Mesenchymal stem cell (in vitro differentiated cells and primary cell): ENCODE measurements at regions not wholly inside any gene's neighbourhood (a gene's known extent, or its start where the extent isn't known, plus 50 kb on each side); places are given as distances from the start of the nearest gene placed in this dataset.

Source experiments
- DNase-seq: peaks from one replicate; pipeline ENCODE4 v3.0.0-alpha.2; 2013
- H2AFZ ChIP-seq: one replicate; pipeline ENCODE4 v1.6.1; 2013; ENCODE audit warnings: low read depth, mild to moderate bottlenecking, control low read depth, inconsistent platforms, low read length, moderate library complexity
- H2AK5ac ChIP-seq: 2 replicates; pipeline ENCODE4 v1.6.1; 2013; ENCODE audit warnings: low read length, moderate library complexity, mild to moderate bottlenecking, inconsistent platforms; ENCODE audit not compliant: severe bottlenecking
- H2BK120ac ChIP-seq: one replicate; pipeline ENCODE4 v1.6.1; 2013; ENCODE audit warnings: low read depth, mild to moderate bottlenecking, inconsistent platforms, low read length, moderate library complexity
- H2BK12ac ChIP-seq, 2 experiments: one replicate each; pipeline ENCODE4 v1.6.1; 2013; ENCODE audit warnings: inconsistent platforms in 2 of 2, low read length in 2 of 2, mild to moderate bottlenecking in 2 of 2, moderate library complexity in 2 of 2, control low read depth in 1 of 2
- H2BK15ac ChIP-seq: one replicate; pipeline ENCODE4 v1.6.1; 2013; ENCODE audit warnings: mild to moderate bottlenecking, low read depth, inconsistent platforms; ENCODE audit not compliant: poor library complexity, severe bottlenecking
- H2BK5ac ChIP-seq: 2 replicates; pipeline ENCODE4 v1.6.1; 2013; ENCODE audit warnings: low read depth, mild to moderate bottlenecking, low read length, control low read depth, inconsistent platforms; ENCODE audit not compliant: poor library complexity, severe bottlenecking
- H3K14ac ChIP-seq, 2 experiments: one replicate each; pipeline ENCODE4 v1.6.1; 2013; ENCODE audit warnings: inconsistent platforms in 2 of 2, low read length in 2 of 2, control low read depth in 1 of 2, mild to moderate bottlenecking in 1 of 2, moderate library complexity in 1 of 2
- H3K18ac ChIP-seq, 2 experiments: one replicate each; pipeline ENCODE4 v1.6.1; 2013; ENCODE audit warnings: inconsistent platforms in 2 of 2, low read length in 2 of 2, control low read depth in 1 of 2, low read depth in 1 of 2, mild to moderate bottlenecking in 1 of 2
- H3K23ac ChIP-seq, 2 experiments: one replicate each; pipeline ENCODE4 v1.6.1; 2013; ENCODE audit warnings: inconsistent platforms in 2 of 2, low read length in 2 of 2, mild to moderate bottlenecking in 2 of 2, moderate library complexity in 2 of 2, control low read depth in 1 of 2
- H3K27ac ChIP-seq: 2 replicates; pipeline ENCODE4 v1.5.1; 2013; ENCODE audit warnings: mild to moderate bottlenecking, moderate library complexity, low read length, control low read depth, inconsistent platforms; ENCODE audit not compliant: poor library complexity, severe bottlenecking
- H3K27me3 ChIP-seq, 2 experiments: 2 replicates each; pipeline versions ENCODE4 v1.6.1 to v1.7.0; 2013; ENCODE audit warnings: low read length in 2 of 2, mild to moderate bottlenecking in 2 of 2, moderate library complexity in 2 of 2, control low read depth in 1 of 2, inconsistent platforms in 1 of 2; ENCODE audit not compliant: control insufficient read depth in 1 of 2, insufficient read depth in 1 of 2
- H3K36me3 ChIP-seq, 2 experiments: 2 replicates each; pipeline versions ENCODE4 v1.6.1 to v1.7.0; 2013; ENCODE audit warnings: low read length in 2 of 2, control low read depth in 1 of 2, inconsistent platforms in 1 of 2, low read depth in 1 of 2, mild to moderate bottlenecking in 1 of 2; ENCODE audit not compliant: insufficient read depth in 2 of 2, control insufficient read depth in 1 of 2
- H3K4ac ChIP-seq, 2 experiments: one replicate each; pipeline ENCODE4 v1.6.1; 2013; ENCODE audit warnings: inconsistent platforms in 2 of 2, low read length in 2 of 2, mild to moderate bottlenecking in 2 of 2, moderate library complexity in 2 of 2, control low read depth in 1 of 2, low read depth in 1 of 2
- H3K4me1 ChIP-seq: 2 replicates; pipeline ENCODE4 v1.6.1; 2013; ENCODE audit warnings: low read depth, low read length, control low read depth; ENCODE audit not compliant: control insufficient read depth, insufficient read depth
- H3K4me2 ChIP-seq: 2 replicates; pipeline ENCODE4 v1.6.1; 2013; ENCODE audit warnings: low read length, mild to moderate bottlenecking, inconsistent platforms; ENCODE audit not compliant: poor library complexity, severe bottlenecking
- H3K4me3 ChIP-seq, 2 experiments: 2 replicates each; pipeline versions ENCODE4 v1.5.1 to v1.7.0; 2013; ENCODE audit warnings: low read length in 2 of 2, mild to moderate bottlenecking in 2 of 2, control low read depth in 1 of 2, low read depth in 1 of 2; ENCODE audit not compliant: insufficient read depth in 1 of 2
- H3K79me1 ChIP-seq: replicated peaks from 2 replicates; pipeline ENCODE4 v1.6.1; 2013; ENCODE audit warnings: mild to moderate bottlenecking, control low read depth, low read length, inconsistent platforms; ENCODE audit not compliant: poor library complexity, severe bottlenecking
- H3K9ac ChIP-seq: 2 replicates; pipeline ENCODE4 v1.7.0; 2013; ENCODE audit warnings: mild to moderate bottlenecking, low read length, moderate library complexity
- H3K9me3 ChIP-seq: 2 replicates; pipeline ENCODE4 v1.7.0; 2013; ENCODE audit warnings: mild to moderate bottlenecking, low read length; ENCODE audit not compliant: control insufficient read depth
- H4K8ac ChIP-seq: one replicate; pipeline ENCODE4 v1.6.1; 2013; ENCODE audit warnings: inconsistent platforms, mild to moderate bottlenecking, low read length, moderate library complexity
- H4K91ac ChIP-seq: one replicate; pipeline ENCODE4 v1.6.1; 2013; ENCODE audit warnings: mild to moderate bottlenecking, low read length, inconsistent platforms
- WGBS: methylation state at CpG from one replicate; pipeline ENCODE4 v1.1.7; 2013; ENCODE audit warnings: mixed read lengths; 5-methylcytosine and 5-hydroxymethylcytosine counted together

- H3K4ac ChIP-seq: no peak overlapping the region
- H2BK120ac ChIP-seq: no peak overlapping the region
- H3K18ac ChIP-seq: no peak overlapping the region
- H4K91ac ChIP-seq: no peak overlapping the region
- H2BK5ac ChIP-seq: no peak overlapping the region
- peak overlapping the region in 1 of 2 experiments; percentile 12 for H3K4me3 ChIP-seq
- H2BK12ac ChIP-seq: no peak overlapping the region
- no peaks in the 10 kb centered on the region for H3K9me3 ChIP-seq
- H3K4me2 ChIP-seq: no peak overlapping the region
- no peaks in the 10 kb centered on the region for H3K36me3 ChIP-seq
- H3K27ac ChIP-seq: no peak overlapping the region
- H2AK5ac ChIP-seq: no peak overlapping the region
- no peaks in the 10 kb centered on the region for H3K4me1 ChIP-seq
- no peak overlapping the region for H2BK15ac ChIP-seq
- H4K8ac ChIP-seq: no peak overlapping the region
- H3K14ac ChIP-seq: no peak overlapping the region
- peaks cover 0 to 3% of the 10 kb centered on the region in 2 experiments for H3K27me3 ChIP-seq
- WGBS: 87% methylated on average over 28 of the region's 28 CpGs
- DNase-seq: no peak
- no peak overlapping the region for H2AFZ ChIP-seq
- no peak overlapping the region for H3K9ac ChIP-seq
- H3K79me1 ChIP-seq: no peaks in the 10 kb centered on the region
- no peak overlapping the region for H3K23ac ChIP-seq
Observed at GRCh38 chr14:104299993-104300761, 161.8 kb downstream of the KIF26A start.

GRCh38 chr14:104301731-104302460 is 163.5 kb downstream of the KIF26A start:
- Histone ChIP-seq H3K9me3 (no peaks in the 10 kb centered on the region), H3K23ac (no peak overlapping the region), H3K14ac (no peak overlapping the region), H3K4me2 (no peak overlapping the region), H4K8ac (no peak overlapping the region), H3K4ac (no peak overlapping the region), H3K18ac (no peak overlapping the region), H2BK12ac (no peak overlapping the region), H4K91ac (no peak overlapping the region), H2BK5ac (no peak overlapping the region), H2AK5ac (no peak overlapping the region), H3K27me3 (no peaks in the 10 kb centered on the region), H3K4me3 (no peak overlapping the region), H2BK120ac (no peak overlapping the region), H3K79me1 (no peaks in the 10 kb centered on the region), H3K9ac (no peak overlapping the region), H3K4me1 (no peaks in the 10 kb centered on the region), H2AFZ (no peak overlapping the region), H3K27ac (no peak overlapping the region), H2BK15ac (no peak overlapping the region), H3K36me3 (no peaks in the 10 kb centered on the region)
- WGBS: 92% methylated on average over 27 of the region's 29 CpGs
- DNase-seq: no peak

- Histone ChIP-seq H3K4me2 (no peak overlapping the region), H4K8ac (no peak overlapping the region)
- WGBS: 79% methylated on average over 16 of the region's 16 CpGs
Observed at GRCh38 chr14:104302794-104303405, 164.5 kb downstream of the KIF26A start.

More at GRCh38 chr14:104302794-104303405, 164.5 kb downstream of the KIF26A start:
- DNase-seq: no peak
- no peak overlapping the region for H2BK12ac ChIP-seq
- H2AK5ac ChIP-seq: no peak overlapping the region
- H2BK15ac ChIP-seq: no peak overlapping the region
- H3K27ac ChIP-seq: no peak overlapping the region
- no peak overlapping the region for H3K14ac ChIP-seq
- H4K91ac ChIP-seq: no peak overlapping the region
- no peak overlapping the region for H2BK5ac ChIP-seq
- H3K18ac ChIP-seq: no peak overlapping the region
- no peak overlapping the region for H2AFZ ChIP-seq
- H3K23ac ChIP-seq: no peak overlapping the region
- no peaks in the 10 kb centered on the region for H3K36me3 ChIP-seq
- H3K9ac ChIP-seq: no peak overlapping the region
- H3K4me3 ChIP-seq: no peak overlapping the region
- H3K9me3 ChIP-seq: no peaks in the 10 kb centered on the region
- H3K79me1 ChIP-seq: no peaks in the 10 kb centered on the region
- H3K4me1 ChIP-seq: no peaks in the 10 kb centered on the region
- H3K27me3 ChIP-seq: no peaks in the 10 kb centered on the region
- H2BK120ac ChIP-seq: no peak overlapping the region
- no peak overlapping the region for H3K4ac ChIP-seq
